Stimulated activated CD8-positive, alpha-beta memory T cell treated with anti-CD3 and anti-CD28 coated beads, Interleukin-4, amount 100 ng/mL, for 1 hour (primary cell): ENCODE measurements at regions not wholly inside any gene's neighbourhood (a gene's known extent, or its start where the extent isn't known, plus 50 kb on each side); places are given as distances from the start of the nearest gene placed in this dataset.
"Not testable (repeated sequence)": the region's sequence is repeated elsewhere in the genome, so short reads cannot be mapped to it uniquely, and the experiment has no call there.

ENCODE experiments used
- DNase-seq, 2 donors: peaks; one replicate each; pipeline ENCODE4 v3.0.0-alpha.2; 2020; ENCODE audit warnings: low read depth in 2 of 2, low spot score in 1 of 2

- no peak for DNase-seq
Observed at GRCh38 chr13:80180740-80181355, 160.1 kb downstream of the SPRY2 start.

GRCh38 chr13:80177327-80177726 lies 163.6 kb downstream of the SPRY2 start:
- DNase-seq: no peak

GRCh38 chr13:80173224-80173623 lies 167.7 kb downstream of the SPRY2 start:
- DNase-seq: no peak

GRCh38 chr13:80171096-80171495 lies 169.8 kb downstream of the SPRY2 start:
- DNase-seq: no peak

- DNase-seq: no peak
Observed at GRCh38 chr13:80168089-80168850, 172.7 kb downstream of the SPRY2 start.

GRCh38 chr13:80166352-80166751 lies 174.6 kb downstream of the SPRY2 start:
- DNase-seq: no peak

GRCh38 chr13:80164462-80164861 lies 176.5 kb downstream of the SPRY2 start:
- DNase-seq: no peak

GRCh38 chr13:80161896-80162295 lies 179.0 kb downstream of the SPRY2 start:
- no peak for DNase-seq

- DNase-seq: no peak
Observed at GRCh38 chr13:80161219-80161618, 179.7 kb downstream of the SPRY2 start.

GRCh38 chr13:80160110-80160509 lies 180.8 kb downstream of the SPRY2 start:
- no peak for DNase-seq

- DNase-seq: no peak
Observed at GRCh38 chr13:80157261-80157932, 183.5 kb downstream of the SPRY2 start.

- not testable (repeated sequence) for DNase-seq
Observed at GRCh38 chr13:80152142-80152541, 188.8 kb downstream of the SPRY2 start.

GRCh38 chr13:80151016-80151415 lies 189.9 kb downstream of the SPRY2 start:
- DNase-seq: no peak

- no peak for DNase-seq
Observed at GRCh38 chr13:80149736-80150135, 191.2 kb downstream of the SPRY2 start.

GRCh38 chr13:80145171-80145690 lies 195.7 kb downstream of the SPRY2 start:
- no peak for DNase-seq

- no peak for DNase-seq
Observed at GRCh38 chr13:80144493-80144892, 196.4 kb downstream of the SPRY2 start.

- DNase-seq: no peak
Observed at GRCh38 chr13:80141123-80141849, 199.6 kb downstream of the SPRY2 start.

GRCh38 chr13:80140685-80141084 lies 200.2 kb downstream of the SPRY2 start:
- DNase-seq: no peak

GRCh38 chr13:80139196-80139595 lies 201.7 kb downstream of the SPRY2 start:
- no peak for DNase-seq

GRCh38 chr13:80137994-80138393 lies 202.9 kb downstream of the SPRY2 start:
- DNase-seq: no peak

GRCh38 chr13:80134346-80134745 lies 206.6 kb downstream of the SPRY2 start:
- no peak for DNase-seq
